Thyroid gland (tissue), 4 donors: ENCODE measurements at regions not wholly inside any gene's neighbourhood (a gene's known extent, or its start where the extent isn't known, plus 50 kb on each side); places are given as distances from the start of the nearest gene placed in this dataset.

Source experiments
- CTCF ChIP-seq, 6 experiments: fragments of 200-600 bp in 3 of 6; fragments of 450-650 bp in 3 of 6; sonication (generic) in 3 of 6; IDR thresholded peaks; one replicate each; pipeline ENCODE4 v1.5.1; 2016 to 2019; ENCODE audit warnings: antibody characterized with exemption in 6 of 6, mild to moderate bottlenecking in 2 of 6, inconsistent platforms in 1 of 6, moderate library complexity in 1 of 6
- POLR2A ChIP-seq, 2 donors: fragments of 450-650 bp; IDR thresholded peaks; one replicate each; pipeline ENCODE4 v1.6.1; 2017; ENCODE audit warnings: antibody characterized with exemption in 2 of 2, mild to moderate bottlenecking in 2 of 2, moderate library complexity in 1 of 2

DNA sequence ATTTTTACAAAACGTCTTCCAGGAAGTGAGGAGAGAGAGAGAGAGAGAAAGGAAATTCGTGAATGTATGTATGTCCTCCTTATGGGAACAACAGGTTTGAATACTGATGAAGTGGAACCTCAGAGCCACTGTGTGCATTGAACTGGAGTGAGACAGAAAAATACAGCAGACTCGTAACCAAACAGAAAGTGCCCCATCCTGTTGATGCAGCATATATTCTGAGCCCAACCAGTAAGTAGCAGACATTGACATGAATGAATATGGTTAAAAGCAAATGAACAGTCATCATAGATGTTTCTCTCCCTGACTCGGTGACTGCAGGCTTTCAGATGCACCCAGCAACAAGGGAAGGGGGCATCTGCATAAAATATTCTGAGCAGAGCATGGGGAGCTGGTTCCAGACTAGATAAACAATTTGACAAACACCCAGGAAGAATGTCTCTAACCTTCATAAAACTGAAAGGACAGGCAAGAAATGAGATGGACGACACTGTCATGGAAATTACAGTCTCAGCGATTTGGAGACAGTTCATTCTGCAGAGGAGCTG, 471.0 kb upstream of the PBX1 start:
- TF ChIP-seq POLR2A (IDR thresholded peaks at IDR 0.05) (no peak), CTCF (IDR thresholded peaks at IDR 0.05) (no peak)
